GM12874 (cell line): ENCODE measurements at regions not wholly inside any gene's neighbourhood (a gene's known extent, or its start where the extent isn't known, plus 50 kb on each side); places are given as distances from the start of the nearest gene placed in this dataset.

ENCODE experiments used
- TF ChIP-seq, protein P1 (sequence below): IDR thresholded peaks from 2 replicates; pipeline ENCODE4 v1.5.1; 2011; ENCODE audit warnings: low read depth, mild to moderate bottlenecking, control low read depth, low read length, moderate library complexity; ENCODE audit not compliant: insufficient read depth

- TF ChIP-seq, protein P1, sequence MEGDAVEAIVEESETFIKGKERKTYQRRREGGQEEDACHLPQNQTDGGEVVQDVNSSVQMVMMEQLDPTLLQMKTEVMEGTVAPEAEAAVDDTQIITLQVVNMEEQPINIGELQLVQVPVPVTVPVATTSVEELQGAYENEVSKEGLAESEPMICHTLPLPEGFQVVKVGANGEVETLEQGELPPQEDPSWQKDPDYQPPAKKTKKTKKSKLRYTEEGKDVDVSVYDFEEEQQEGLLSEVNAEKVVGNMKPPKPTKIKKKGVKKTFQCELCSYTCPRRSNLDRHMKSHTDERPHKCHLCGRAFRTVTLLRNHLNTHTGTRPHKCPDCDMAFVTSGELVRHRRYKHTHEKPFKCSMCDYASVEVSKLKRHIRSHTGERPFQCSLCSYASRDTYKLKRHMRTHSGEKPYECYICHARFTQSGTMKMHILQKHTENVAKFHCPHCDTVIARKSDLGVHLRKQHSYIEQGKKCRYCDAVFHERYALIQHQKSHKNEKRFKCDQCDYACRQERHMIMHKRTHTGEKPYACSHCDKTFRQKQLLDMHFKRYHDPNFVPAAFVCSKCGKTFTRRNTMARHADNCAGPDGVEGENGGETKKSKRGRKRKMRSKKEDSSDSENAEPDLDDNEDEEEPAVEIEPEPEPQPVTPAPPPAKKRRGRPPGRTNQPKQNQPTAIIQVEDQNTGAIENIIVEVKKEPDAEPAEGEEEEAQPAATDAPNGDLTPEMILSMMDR = no peak
These were observed 78.4 kb upstream of the PMEPA1 start for GRCh38 chr20:57787990-57788781.

DNA sequence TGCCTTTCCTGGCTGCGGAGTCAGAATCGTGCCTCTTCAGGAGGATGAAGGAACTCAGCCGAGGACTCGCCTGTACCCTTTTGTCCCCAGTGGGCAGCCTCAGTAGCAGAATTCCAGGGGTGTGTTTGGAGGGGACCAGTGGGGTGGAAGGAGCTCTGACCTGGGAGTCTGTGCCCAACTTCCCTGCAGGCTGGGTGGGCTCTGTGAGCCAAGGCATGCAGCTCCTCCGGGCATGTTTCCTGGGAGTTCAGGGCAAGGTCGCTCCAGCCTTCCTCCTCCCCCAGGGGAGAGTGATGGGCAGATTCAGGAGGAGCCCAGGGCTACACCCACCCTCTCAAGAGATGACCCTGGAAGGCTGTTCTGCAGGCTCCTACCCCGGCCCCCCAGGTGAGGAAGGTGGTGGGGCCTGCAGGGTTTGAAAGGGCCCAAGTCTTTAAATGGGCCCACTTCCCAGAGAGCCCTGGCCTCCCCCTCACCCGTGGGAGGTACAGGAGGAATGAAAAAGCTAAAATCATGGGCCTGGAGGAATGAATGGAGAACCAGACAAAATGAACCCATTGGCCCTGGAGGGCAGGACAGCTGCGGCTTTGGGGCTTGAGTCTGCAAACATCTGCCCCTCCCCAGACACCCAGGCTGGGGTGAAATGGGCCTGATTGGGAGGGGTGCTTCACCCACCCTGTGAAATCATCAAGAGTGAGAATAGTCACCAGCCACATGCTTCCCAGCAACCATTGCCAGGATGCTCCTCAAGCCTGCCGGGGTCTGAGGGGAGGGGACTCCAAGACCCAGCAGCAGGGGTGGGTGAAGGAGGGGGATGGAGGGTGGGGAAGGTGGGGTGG, 77.6 kb upstream of the PMEPA1 start:
- TF ChIP-seq, protein P1 = no peak

GRCh38 chr20:57786304-57786932, 76.6 kb upstream of the PMEPA1 start:
- TF ChIP-seq, protein P1 = no peak

DNA sequence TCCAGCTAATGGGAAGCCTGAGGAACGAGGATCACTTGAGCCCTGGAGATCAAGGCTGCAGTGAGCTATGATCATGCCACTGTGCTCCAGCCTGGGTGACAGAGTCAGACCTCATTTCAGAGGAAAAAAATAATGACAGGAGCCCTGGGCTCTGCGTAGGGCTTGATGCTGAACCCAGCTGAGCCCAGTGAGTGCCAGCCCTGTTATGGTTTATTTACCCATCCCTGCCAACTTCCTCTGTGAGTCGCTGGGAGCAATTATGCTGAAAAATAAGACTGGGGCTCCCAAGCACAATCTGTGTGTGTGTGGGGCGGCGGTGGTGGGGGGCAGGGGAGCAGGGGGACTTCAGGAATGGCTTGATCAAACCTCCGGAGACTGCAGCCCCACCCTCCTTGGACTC, 75.9 kb upstream of the PMEPA1 start:
- TF ChIP-seq, protein P1 = no peak

DNA sequence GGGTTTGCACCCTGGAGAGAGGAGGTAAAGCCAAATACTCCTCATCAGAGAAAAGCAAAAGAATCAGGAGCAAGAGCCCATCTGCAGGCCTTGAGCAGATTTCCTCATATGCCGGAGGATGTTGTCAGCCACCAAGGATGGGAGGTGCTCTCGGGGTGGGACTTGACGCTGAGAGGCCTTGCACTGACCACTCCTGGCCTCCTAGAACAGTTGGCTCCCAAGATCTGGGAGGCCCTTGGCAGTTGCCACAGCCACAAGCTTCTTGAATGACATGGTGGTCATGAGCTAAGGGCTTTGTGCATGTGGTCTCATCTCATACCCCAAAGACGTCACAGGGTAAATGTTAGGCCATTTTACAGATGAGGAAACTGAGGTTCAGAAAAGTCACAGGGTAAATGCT, 75.2 kb upstream of the PMEPA1 start:
- TF ChIP-seq, protein P1 = no peak

- TF ChIP-seq, protein P1 = no peak
These were observed 74.4 kb upstream of the PMEPA1 start for GRCh38 chr20:57783956-57784837.
